WTC11 (cell line): ENCODE measurements at regions not wholly inside any gene's neighbourhood (a gene's known extent, or its start where the extent isn't known, plus 50 kb on each side); places are given as distances from the start of the nearest gene placed in this dataset.
"Not testable (repeated sequence)": the region's sequence is repeated elsewhere in the genome, so short reads cannot be mapped to it uniquely, and the experiment has no call there.

ENCODE experiments used
- CTCF ChIP-seq: fragments of 200-600 bp; IDR thresholded peaks from 2 replicates; pipeline ENCODE4 v1.8.0; 2022; ENCODE audit warnings: antibody characterized with exemption
- ELF4 ChIP-seq: sonication (generic); formaldehyde crosslinking; IDR thresholded peaks from 2 replicates; pipeline ENCODE4 v1.8.1; 2022; ENCODE audit warnings: low read depth, mild to moderate bottlenecking, moderate library complexity, missing genetic modification reagents
- NFYB ChIP-seq: sonication (generic); formaldehyde crosslinking; conservative IDR thresholded peaks from 2 replicates; pipeline ENCODE4 v1.8.0; 2022; ENCODE audit warnings: low read depth, missing genetic modification reagents
- NR3C1 ChIP-seq: sonication (generic); formaldehyde crosslinking; conservative IDR thresholded peaks from 2 replicates; pipeline ENCODE4 v1.8.1; 2023; ENCODE audit warnings: low read depth, mild to moderate bottlenecking, missing genetic modification reagents
- SMAD4 ChIP-seq: sonication (generic); formaldehyde crosslinking; IDR thresholded peaks from 2 replicates; pipeline ENCODE4 v1.8.0; 2022; ENCODE audit warnings: mild to moderate bottlenecking, missing genetic modification reagents
- STAT6 ChIP-seq: sonication (generic); formaldehyde crosslinking; conservative IDR thresholded peaks from 2 replicates; pipeline ENCODE4 v1.8.1; 2023; ENCODE audit warnings: mild to moderate bottlenecking, low read depth, missing genetic modification reagents, moderate library complexity
- TCF7 ChIP-seq: sonication (generic); formaldehyde crosslinking; IDR thresholded peaks from 2 replicates; pipeline ENCODE4 v1.8.0; 2022; ENCODE audit warnings: mild to moderate bottlenecking, low read depth, missing genetic modification reagents, moderate library complexity
- TF ChIP-seq, protein P1 (sequence below): sonication (generic); formaldehyde crosslinking; IDR thresholded peaks from 2 replicates; pipeline ENCODE4 v1.8.0; 2022; ENCODE audit warnings: mild to moderate bottlenecking, missing genetic modification reagents

DNA sequence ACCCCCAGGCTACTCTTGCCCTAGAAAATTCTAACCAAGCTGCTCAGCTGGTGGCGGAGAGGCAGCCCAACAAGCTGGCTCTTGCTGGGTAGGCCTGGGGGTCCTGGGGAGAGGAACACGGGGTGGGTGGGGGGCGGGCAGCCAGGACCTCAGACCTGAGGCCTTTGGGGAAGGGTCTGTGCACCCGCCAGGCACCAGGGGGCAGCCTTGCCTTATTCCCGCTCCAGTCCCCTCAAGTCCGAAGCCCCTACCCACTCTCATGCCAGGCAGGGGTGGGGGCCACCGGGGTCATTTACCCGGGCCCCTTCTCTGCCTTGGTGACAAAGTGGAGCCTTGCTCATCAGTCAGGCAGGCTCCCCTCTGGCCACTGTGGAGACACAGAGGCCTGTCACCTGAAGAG, 515.1 kb downstream of the TP53TG3F start:
- TF ChIP-seq CTCF; ELF4 (CRISPR knock-in tag); STAT6; TCF7 (CRISPR knock-in tag); NR3C1 (CRISPR knock-in tag); NFYB (CRISPR knock-in tag); SMAD4 (CRISPR knock-in tag): not testable (repeated sequence)
- TF ChIP-seq, protein P1, sequence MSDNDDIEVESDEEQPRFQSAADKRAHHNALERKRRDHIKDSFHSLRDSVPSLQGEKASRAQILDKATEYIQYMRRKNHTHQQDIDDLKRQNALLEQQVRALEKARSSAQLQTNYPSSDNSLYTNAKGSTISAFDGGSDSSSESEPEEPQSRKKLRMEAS = not testable (repeated sequence)
